ENCODE measurements at regions not wholly inside any gene's neighbourhood (a gene's known extent, or its start where the extent isn't known, plus 50 kb on each side); places are given as distances from the start of the nearest gene placed in this dataset.

- Histone ChIP-seq H3K27me3 (ENCODE audit: control insufficient read depth, insufficient read depth, low read length) (no peaks in the 10 kb centered on the region), H3K27ac (ENCODE audit: low read length) (no peak overlapping the region), H3K4me1 (ENCODE audit: control insufficient read depth, insufficient read depth, low read length) (no peaks in the 10 kb centered on the region), H3K9me3 (ENCODE audit: control insufficient read depth, insufficient read depth, low read depth, low read length) (no peaks in the 10 kb centered on the region), H3K4me3 (ENCODE audit: low read depth in 2 of 2, low read length in 2 of 2) (no peak overlapping the region), H3K36me3 (ENCODE audit: control insufficient read depth, insufficient read depth, low read length) (no peaks in the 10 kb centered on the region)
- POLR2A ChIA-PET = no interaction called here
- DNase-seq (ENCODE audit: low read depth, low spot score) (no peak), ATAC-seq (no peak)
- intact Hi-C loops (cut with micrococcal nuclease; ENCODE audit: unreplicated experiment) (no loop called here), in situ Hi-C loops (cut with HindIII; ENCODE audit: low pct_unique_long_range_greater_than_20kb, low sequenced_read_pairs) (no loop called here)
- CTCF ChIA-PET = no interaction called here
- TF ChIP-seq SIN3A (IDR thresholded peaks at IDR 0.05; ENCODE audit: borderline replicate concordance, insufficient read depth, low read depth, low read length) (no peak), CTCF (IDR thresholded peaks at IDR 0.05) (no peak), POLR2AphosphoS5 (IDR thresholded peaks at IDR 0.05; ENCODE audit: low read depth, low read length) (no peak), TCF7L2 (IDR thresholded peaks at IDR 0.05; ENCODE audit: low read depth, low read length) (no peak), REST (IDR thresholded peaks at IDR 0.05; ENCODE audit: insufficient read depth in 1 of 2, low read depth in 2 of 2, low read length in 1 of 2) (no peak)
- BruUV-seq (replicated peaks) = no TSS peak
Observed at GRCh38 chr13:76164290-76164689, 528.2 kb downstream of the LMO7 start.

- CTCF ChIA-PET = no interaction called here
- DNase-seq (ENCODE audit: low read depth, low spot score) (no peak), ATAC-seq (no peak)
- no peaks in the 10 kb centered on the region for H3K27me3 ChIP-seq (ENCODE audit: control insufficient read depth, insufficient read depth, low read length)
- H3K9me3 ChIP-seq (ENCODE audit: control insufficient read depth, insufficient read depth, low read depth, low read length) = no peaks in the 10 kb centered on the region
- POLR2A ChIA-PET = no interaction called here
- no peaks in the 10 kb centered on the region for H3K36me3 ChIP-seq (ENCODE audit: control insufficient read depth, insufficient read depth, low read length)
- H3K4me3 ChIP-seq (ENCODE audit: low read depth in 2 of 2, low read length in 2 of 2) = no peak overlapping the region
- TF ChIP-seq REST (IDR thresholded peaks at IDR 0.05; ENCODE audit: insufficient read depth in 1 of 2, low read depth in 2 of 2, low read length in 1 of 2) (no peak), SIN3A (IDR thresholded peaks at IDR 0.05; ENCODE audit: borderline replicate concordance, insufficient read depth, low read depth, low read length) (no peak), CTCF (IDR thresholded peaks at IDR 0.05) (no peak), TCF7L2 (IDR thresholded peaks at IDR 0.05; ENCODE audit: low read depth, low read length) (no peak), POLR2AphosphoS5 (IDR thresholded peaks at IDR 0.05; ENCODE audit: low read depth, low read length) (no peak)
- H3K27ac ChIP-seq (ENCODE audit: low read length) = no peak overlapping the region
- in situ Hi-C loops (cut with HindIII; ENCODE audit: low pct_unique_long_range_greater_than_20kb, low sequenced_read_pairs) = no loop called here
- no peaks in the 10 kb centered on the region for H3K4me1 ChIP-seq (ENCODE audit: control insufficient read depth, insufficient read depth, low read length)
- BruUV-seq (replicated peaks) = no TSS peak
- intact Hi-C loops (cut with micrococcal nuclease; ENCODE audit: unreplicated experiment) = no loop called here
Observed at GRCh38 chr13:76163761-76164160, 527.6 kb downstream of the LMO7 start.

Data from Panc1 (cell line).